Erythroblast (primary cell): ENCODE measurements at regions not wholly inside any gene's neighbourhood (a gene's known extent, or its start where the extent isn't known, plus 50 kb on each side); places are given as distances from the start of the nearest gene placed in this dataset.

Experiments used
- GATA1 ChIP-seq: IDR thresholded peaks from 2 replicates; pipeline ENCODE4 v1.6.1; 2011; ENCODE audit warnings: low read depth, mild to moderate bottlenecking, control low read depth, low read length, moderate library complexity
- POLR2A ChIP-seq: IDR thresholded peaks from 2 replicates; pipeline ENCODE4 v1.6.1; 2011; ENCODE audit warnings: mild to moderate bottlenecking, low read length

DNA sequence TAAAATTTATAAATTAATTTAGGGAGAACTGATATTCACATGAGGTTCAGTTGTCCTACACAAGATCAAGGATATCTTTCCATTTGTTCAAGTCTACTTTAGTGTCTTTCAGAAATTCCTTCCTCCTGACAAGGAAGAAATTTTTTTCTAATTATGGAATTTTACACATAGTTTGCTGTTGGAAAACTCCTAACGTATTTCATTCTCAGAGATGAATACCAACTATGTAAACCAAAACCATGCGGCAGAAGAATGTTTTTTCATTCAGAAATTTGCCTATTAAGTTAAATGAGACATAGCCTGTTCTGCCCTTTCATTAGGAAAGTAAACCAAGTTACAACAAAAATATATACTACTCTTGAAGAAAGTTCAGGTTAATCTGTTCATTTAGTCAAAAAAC is 111.2 kb upstream of the PRDM1 start:
- TF ChIP-seq POLR2A (no peak), GATA1 (no peak)
